Right lung (tissue), 2 donors: ENCODE measurements at regions not wholly inside any gene's neighbourhood (a gene's known extent, or its start where the extent isn't known, plus 50 kb on each side); places are given as distances from the start of the nearest gene placed in this dataset.
A peak's percentile ranks its signal among the peaks of the same experiment; 100 is the strongest.

ENCODE experiments used
- DNase-seq, 2 donors: peaks; one replicate each; pipeline ENCODE4 v3.0.0-alpha.2; 2013

DNA sequence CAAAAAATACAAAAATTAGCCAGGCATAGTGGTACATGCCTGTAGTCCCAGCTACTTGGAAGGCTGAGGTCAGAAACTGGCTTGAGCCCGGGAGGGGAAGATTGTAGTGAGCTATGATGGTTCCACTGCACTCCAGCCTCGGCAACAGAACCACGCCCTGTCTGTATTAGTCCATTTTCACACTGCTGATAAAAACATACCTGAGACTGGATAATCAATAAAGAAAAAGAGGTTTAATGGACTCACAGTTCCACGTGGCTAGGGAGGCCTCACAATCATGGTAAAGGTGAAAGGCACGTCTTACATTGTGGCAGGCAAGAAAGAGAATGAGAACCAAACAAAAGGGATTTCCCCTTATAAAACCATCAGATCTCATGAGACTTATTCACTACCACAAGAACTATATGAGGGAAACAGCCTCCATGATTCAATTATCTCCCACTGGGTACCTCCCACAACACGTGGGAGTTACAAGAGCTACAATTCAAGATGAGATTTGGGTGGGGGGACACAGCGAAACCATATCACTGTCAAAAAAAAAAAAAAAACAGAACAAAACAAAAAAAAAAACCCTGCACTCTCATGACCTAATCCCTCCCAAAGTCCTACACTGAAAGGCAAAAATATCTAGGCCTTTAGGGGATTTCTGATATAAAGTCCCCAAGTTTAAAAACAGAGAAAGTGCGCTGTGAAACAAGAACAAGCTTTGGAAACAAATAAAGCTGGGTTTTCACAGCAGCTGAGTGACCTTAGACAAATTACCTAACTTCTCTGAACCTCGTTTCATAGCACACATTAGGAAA lies 224.7 kb downstream of the IGSF11 start:
- no peak for DNase-seq

DNA sequence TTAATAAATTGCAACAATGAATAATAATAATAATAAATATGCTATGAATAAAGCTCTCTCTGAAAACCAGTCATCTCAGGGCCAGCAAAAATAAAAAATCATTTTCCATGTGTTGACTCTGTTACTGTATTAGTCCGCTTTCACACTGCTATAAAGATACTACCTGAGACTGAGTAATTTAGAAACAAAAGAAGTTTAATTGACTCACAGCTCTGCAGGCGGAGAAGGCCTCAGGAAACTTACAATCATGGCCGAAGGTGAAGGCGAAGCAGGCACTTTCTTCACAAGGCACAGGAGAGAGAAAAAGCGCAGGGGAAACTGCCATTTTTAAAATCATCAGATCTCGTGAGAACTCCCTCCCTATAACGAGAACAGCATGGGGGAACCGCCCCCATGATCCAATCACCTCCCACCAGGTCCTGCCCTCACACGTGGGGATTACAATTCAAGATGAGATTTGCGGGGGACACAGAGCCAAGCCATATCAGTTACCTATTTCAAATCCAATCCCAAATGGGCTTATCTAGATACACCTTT lies 224.1 kb downstream of the IGSF11 start:
- DNase-seq: no peak

DNA sequence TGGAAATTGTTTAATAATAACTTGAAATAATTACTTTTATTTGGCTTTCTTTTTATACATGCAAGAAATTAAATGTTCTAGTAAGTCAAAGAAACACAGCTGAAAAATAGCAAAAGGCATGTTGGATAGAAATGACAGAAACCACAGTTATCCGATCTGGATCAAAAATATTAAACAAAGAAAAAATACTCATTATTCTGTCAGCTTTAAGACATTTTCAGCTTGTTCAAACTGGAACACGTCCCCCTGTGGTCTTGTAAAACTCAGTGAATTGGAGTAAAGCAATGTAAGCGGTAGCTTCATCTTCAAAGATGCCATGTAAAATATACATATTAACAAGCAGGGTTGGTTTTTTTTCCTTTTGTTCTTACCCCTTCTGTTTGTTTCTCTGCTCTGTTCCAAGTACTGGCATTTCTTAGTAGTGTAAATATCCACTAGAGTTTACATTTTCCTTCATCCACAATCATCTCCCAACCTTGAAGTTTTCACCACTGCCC lies 223.4 kb downstream of the IGSF11 start:
- DNase-seq: peak; percentile 34 to 46

DNA sequence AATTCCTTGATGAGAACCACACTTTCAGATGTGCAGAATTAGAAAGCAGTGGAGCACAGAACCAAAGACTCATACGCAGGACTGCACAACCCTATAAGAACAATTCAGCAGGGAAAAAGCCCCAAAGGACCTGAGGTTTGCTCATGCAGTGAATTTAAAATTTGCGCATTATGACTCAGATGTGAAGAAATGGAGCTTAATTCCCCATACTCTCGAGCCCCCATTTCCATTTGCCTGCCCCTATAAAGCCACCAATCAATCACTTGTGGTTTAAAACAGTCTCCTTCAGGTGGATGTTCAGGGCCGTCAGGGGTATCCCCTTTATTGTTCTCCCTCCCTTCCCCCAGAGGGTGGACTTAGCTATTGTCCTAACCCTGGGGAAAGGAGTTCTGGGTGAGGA lies 221.2 kb downstream of the IGSF11 start:
- no peak for DNase-seq

DNA sequence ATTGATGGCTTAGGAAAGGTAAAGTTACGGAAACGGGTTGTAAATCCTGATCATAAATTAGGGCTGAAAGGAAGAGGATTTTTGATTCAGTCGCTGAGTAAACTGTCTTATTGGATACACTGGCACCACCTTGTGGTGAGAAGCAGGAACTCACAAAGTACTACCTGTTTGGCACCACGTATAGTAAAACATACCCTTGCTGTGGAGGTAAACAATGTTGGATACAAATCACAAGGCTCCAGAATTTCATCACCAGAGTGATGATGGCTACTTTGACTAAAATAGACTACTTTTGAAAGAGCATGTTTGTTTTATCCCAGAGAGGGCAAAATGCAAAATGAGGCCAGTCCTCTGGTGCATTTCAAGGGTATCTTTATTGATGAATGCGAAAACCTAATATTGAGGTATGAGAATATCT lies 216.9 kb downstream of the IGSF11 start:
- DNase-seq: peak; percentile 28

DNA sequence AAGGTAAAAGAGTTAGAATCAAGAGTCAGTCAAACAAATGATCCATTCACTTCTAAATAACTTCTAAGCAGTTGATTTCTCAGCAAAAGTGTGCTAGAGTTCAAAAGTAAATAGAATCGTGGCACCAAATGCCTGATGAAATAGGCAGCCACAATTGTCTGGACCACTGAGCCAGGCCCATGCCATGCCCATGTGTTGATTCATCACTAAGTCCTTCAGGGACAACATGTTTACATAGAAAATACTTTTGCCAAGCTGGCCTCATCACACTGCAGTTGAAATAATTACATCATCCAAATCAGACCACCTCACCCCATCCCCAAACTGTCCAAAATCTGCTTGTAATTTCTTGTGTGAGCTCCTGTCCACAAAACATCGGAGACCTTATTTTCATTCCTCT lies 216.3 kb downstream of the IGSF11 start:
- no peak for DNase-seq

DNA sequence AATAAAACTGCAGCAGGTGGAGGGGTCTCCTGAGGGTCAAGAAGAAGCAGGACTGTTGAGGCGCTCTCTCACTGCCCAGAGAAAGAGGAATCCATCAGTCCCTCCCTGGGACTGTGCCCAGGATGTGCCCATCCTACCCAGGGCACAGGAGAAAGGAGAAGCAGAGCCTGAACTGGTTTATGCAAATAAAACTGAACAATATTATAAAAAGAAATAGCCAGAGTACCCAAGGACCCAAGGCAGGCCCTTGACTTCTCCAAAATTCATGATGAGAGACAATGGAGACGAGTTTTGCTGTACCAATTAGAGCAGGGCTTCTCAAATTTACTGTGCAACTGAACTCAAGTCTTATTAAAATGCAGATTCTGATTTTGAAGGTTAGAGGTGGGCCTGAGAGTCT lies 211.0 kb downstream of the IGSF11 start:
- DNase-seq: no peak

DNA sequence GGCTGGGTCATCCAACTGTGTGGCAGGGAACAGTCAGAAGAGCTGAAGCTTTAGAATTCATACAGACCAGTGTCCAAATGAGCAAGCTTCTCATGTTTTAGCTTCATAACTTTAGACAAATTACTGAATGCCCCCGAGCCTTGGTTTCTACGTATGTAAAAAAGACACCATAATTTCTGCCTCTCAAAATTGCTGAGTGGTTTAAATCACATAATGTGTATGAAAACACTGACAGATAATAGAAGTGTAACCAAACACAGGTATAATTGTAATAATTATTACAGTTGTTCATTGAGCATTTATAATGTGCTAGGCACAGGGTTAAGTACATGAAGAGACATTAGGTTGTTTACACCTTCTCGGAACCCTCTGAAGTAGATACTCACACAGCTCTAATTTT lies 207.2 kb downstream of the IGSF11 start:
- DNase-seq: no peak

DNA sequence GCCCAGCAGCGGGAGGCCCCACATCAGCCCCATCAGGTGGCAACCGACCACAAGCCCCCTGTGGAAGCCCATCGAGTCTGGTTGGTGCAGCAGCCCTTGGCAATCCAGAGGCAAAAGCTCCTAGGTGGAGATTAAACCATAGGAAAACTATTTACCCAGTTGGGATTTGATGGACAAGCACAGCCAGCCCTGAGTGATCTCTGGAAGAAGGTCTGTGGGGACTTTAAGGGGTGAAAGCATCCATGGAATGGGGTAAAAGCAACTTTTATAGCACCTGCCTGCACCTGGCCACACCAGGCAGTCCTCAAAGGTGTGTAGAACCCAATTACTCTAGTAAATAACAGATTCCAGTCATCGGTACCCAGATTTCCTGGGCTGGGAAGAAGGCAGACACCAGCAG lies 206.3 kb downstream of the IGSF11 start:
- no peak for DNase-seq

DNA sequence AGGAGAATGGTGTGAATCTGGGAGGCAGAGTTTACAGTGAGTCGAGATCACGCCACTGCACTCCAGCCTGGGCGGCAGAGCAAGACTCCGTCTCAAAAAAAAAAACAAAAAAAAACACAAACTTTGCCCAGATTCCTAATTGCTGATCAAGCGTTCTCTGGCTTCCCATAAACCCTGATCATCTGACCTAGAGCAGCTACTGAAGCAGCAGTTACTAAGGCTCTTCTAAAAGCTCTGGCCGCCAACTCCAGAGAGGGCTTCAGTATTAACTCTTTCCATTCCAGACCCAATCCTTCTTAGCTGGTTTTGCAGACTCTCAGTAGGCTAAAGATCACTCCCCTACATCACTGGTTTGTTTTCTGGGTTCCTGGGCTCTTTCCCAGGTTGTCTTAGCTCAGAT lies 201.6 kb downstream of the IGSF11 start:
- DNase-seq: no peak

DNA sequence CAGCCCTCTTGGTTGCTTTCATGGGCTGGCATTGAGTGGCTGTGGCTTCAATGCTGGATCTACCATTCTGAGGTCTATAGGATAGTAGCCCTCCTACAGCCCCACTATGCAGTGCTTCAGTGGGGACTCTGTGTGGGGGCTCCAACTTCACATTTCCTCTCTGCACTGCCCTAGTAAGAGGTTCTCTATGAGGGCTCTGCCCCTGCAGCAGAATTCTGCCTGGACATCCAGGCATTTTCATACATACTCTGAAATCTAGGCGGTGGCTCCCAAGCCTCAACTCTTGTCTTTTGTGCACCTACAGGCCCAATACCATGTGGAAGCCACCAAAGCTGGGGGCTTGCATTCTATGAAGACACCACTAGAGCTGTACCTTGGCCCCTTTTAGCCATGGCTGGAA lies 195.8 kb downstream of the IGSF11 start:
- DNase-seq: no peak

DNA sequence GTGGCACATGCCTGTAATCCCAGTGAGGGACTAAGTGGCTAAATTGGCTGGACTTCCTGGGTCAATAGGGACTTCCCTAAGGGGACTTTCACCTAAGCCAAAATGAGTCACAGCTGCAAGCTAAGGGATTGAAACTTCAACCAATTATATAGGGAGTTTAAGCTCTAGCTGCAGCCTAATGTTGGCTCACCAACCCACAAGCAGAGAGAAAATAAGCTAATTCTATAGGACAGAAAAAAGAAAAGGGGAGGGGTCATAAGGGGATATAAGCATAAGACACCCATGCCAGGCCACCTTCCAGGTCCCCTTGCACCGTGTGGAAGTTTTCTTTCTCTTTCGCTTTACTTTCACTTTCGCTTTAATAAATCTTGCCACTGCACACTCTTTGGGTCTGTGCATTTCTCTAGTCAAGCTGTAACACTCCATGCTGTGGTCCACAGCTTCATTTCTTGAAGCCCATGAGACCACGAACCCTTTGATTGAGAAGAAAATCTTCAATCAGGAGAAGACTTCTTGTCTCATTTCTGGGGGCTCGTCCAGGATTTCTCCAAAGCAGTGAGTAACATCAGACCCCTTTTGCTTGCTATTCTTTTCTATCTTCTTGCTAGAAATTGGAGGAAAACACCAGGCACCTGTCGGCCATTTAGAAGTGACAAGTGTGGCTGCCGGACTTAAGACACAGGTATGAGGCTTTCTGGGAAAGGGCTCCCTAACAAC lies 192.3 kb downstream of the IGSF11 start:
- DNase-seq: no peak

DNA sequence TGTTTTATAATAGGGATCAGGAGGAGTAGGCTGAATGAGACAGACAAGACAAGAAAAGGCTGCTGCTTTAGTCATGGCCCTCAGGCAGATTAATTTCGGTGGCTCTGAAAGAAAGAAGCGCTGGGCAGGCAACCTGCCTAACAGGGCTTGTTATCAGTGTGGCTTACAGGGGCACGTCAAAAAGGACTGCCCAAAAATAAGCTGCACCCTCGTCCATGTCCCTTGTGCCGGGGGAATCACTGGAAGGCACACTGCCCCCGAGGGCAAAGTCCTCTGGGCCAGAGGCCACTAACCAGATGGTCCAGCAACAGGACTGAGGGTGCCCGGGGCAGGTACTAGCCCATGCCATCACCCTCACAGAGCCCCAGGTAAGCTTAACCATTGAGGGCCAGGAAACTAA lies 188.5 kb downstream of the IGSF11 start:
- DNase-seq: no peak
